Endothelial cell of umbilical vein (primary cell): ENCODE measurements at regions not wholly inside any gene's neighbourhood (a gene's known extent, or its start where the extent isn't known, plus 50 kb on each side); places are given as distances from the start of the nearest gene placed in this dataset.

Source experiments
- BruUV-seq: library from RNA; stranded (reverse); fragments of 400-500 nt; replicated peaks from 2 replicates; lab custom pipeline; 2021; lab: Mats Ljungman, UMichigan
- CTCF ChIA-PET: fragments of 300-600, 350-600 bp; sonication (Branson Sonifier 250); formaldehyde crosslinking; loops from one replicate; lab custom pipeline; 2021; ENCODE audit warnings: antibody characterized with exemption, inconsistent platforms; lab: Charles Lee
- POLR2A ChIA-PET: fragments of 300-600, 350-600 bp; sonication (Branson Sonifier 250); formaldehyde crosslinking; loops from one replicate; lab custom pipeline; 2021; ENCODE audit warnings: antibody characterized with exemption, inconsistent platforms; lab: Charles Lee
- DNase-seq: peaks from one replicate; pipeline ENCODE4 v3.0.0-alpha.2; 2011; ENCODE audit warnings: low read depth, low spot score
- FAIRE-seq: peaks from 2 replicates; lab custom pipeline; 2011; peaks lifted over from hg19 to GRCh38; lab: Jason Lieb, UNC
- H2AFZ ChIP-seq: 2 replicates; pipeline ENCODE4 v1.6.0; 2012; ENCODE audit warnings: low read depth, low read length, control low read depth, inconsistent platforms
- H3K27ac ChIP-seq: 2 replicates; pipeline ENCODE4 v1.5.1; 2011; ENCODE audit warnings: low read depth, mild to moderate bottlenecking, control low read depth, low read length, moderate library complexity; ENCODE audit not compliant: insufficient read depth
- H3K27me3 ChIP-seq, 2 experiments: 2 replicates each; pipeline versions ENCODE4 v1.6.0 to v1.6.1; 2011; ENCODE audit warnings: low read length in 2 of 2, mixed read lengths in 1 of 2; ENCODE audit not compliant: control insufficient read depth in 2 of 2, insufficient read depth in 2 of 2
- H3K36me3 ChIP-seq, 2 experiments: 2 replicates in 1 of 2; 3 replicates in 1 of 2; pipeline ENCODE4 v1.5.1; 2011; ENCODE audit warnings: low read length in 2 of 2, mild to moderate bottlenecking in 1 of 2, moderate library complexity in 1 of 2; ENCODE audit not compliant: control insufficient read depth in 2 of 2, insufficient read depth in 2 of 2; ENCODE audit errors: extremely low read depth in 1 of 2
- H3K4me1 ChIP-seq: 3 replicates; pipeline ENCODE4 v1.5.1; 2011; ENCODE audit warnings: mild to moderate bottlenecking, low read length; ENCODE audit not compliant: control insufficient read depth, insufficient read depth; ENCODE audit errors: extremely low read depth
- H3K4me2 ChIP-seq: 2 replicates; pipeline ENCODE4 v1.6.1; 2011; ENCODE audit warnings: low read length, control low read depth, mixed read lengths; ENCODE audit not compliant: insufficient read depth
- H3K4me3 ChIP-seq, 3 experiments: fragments of 200-600 bp in 1 of 3; sonication (generic), shearing (Covaris generic) in 1 of 3; replicated peaks in 1 of 3; 2 replicates each; pipeline ENCODE4 v1.5.1; 2011 to 2016; ENCODE audit warnings: control low read depth in 3 of 3, low read length in 3 of 3, mild to moderate bottlenecking in 2 of 3, inconsistent platforms in 1 of 3, low read depth in 1 of 3, moderate library complexity in 1 of 3; ENCODE audit not compliant: insufficient read depth in 1 of 3
- H3K79me2 ChIP-seq: 2 replicates; pipeline ENCODE4 v1.6.0; 2012; ENCODE audit warnings: low read length, inconsistent platforms; ENCODE audit not compliant: control insufficient read depth, insufficient read depth
- H3K9ac ChIP-seq: replicated peaks from 2 replicates; pipeline ENCODE3; 2011; ENCODE audit warnings: low read length, control low read depth; ENCODE audit not compliant: insufficient read depth; ENCODE audit errors: extremely low read depth
- H3K9me1 ChIP-seq: replicated peaks from 3 replicates; pipeline ENCODE4 v1.6.0; 2011; ENCODE audit warnings: mild to moderate bottlenecking, low read length; ENCODE audit not compliant: control insufficient read depth, insufficient read depth; ENCODE audit errors: extremely low read depth
- H3K9me3 ChIP-seq: replicated peaks from 2 replicates; pipeline ENCODE4 v1.5.1; 2012; ENCODE audit warnings: low read length, inconsistent platforms; ENCODE audit not compliant: control insufficient read depth, insufficient read depth
- H4K20me1 ChIP-seq: replicated peaks from 2 replicates; pipeline ENCODE3; 2011; ENCODE audit warnings: mild to moderate bottlenecking, low read length; ENCODE audit not compliant: control insufficient read depth, insufficient read depth; ENCODE audit errors: extremely low read depth
- CTCF ChIP-seq, 2 donors: IDR thresholded peaks; 1 replicate in 1 of 2; 2 replicates in 1 of 2; pipeline ENCODE4 v1.5.1; 2011; ENCODE audit warnings: low read length in 2 of 2, mild to moderate bottlenecking in 2 of 2, moderate library complexity in 2 of 2, control low read depth in 1 of 2, inconsistent platforms in 1 of 2, low read depth in 1 of 2; ENCODE audit not compliant: insufficient read depth in 1 of 2; ENCODE audit errors: extremely low read depth in 1 of 2
- EZH2 ChIP-seq: IDR thresholded peaks from 2 replicates; pipeline ENCODE4 v1.6.1; 2012; ENCODE audit warnings: borderline replicate concordance, low read depth, mild to moderate bottlenecking, moderate library complexity, low read length, inconsistent platforms; ENCODE audit not compliant: severe bottlenecking
- JUN ChIP-seq: IDR thresholded peaks from 2 replicates; pipeline ENCODE4 v1.6.1; 2011; ENCODE audit warnings: borderline replicate concordance, low read depth; ENCODE audit not compliant: insufficient read length, insufficient read depth
- MYC ChIP-seq: IDR thresholded peaks from one replicate; pipeline ENCODE4 v1.6.1; 2011; ENCODE audit warnings: mild to moderate bottlenecking, low read depth, low read length
- POLR2A ChIP-seq: IDR thresholded peaks from 2 replicates; pipeline ENCODE4 v1.6.1; 2012; ENCODE audit warnings: low read depth, mild to moderate bottlenecking, control low read depth, low read length
- POLR2AphosphoS5 ChIP-seq: IDR thresholded peaks from 2 replicates; pipeline ENCODE4 v1.6.1; 2012; ENCODE audit warnings: low read depth, mild to moderate bottlenecking, control low read depth, low read length, moderate library complexity; ENCODE audit not compliant: insufficient read depth
- dilution Hi-C: fragments of 300-500 bp; cut with MboI; formaldehyde crosslinking; loops from one replicate; pipeline ENCODE4 v1.15.0; 2019; ENCODE audit warnings: low sequenced_read_pairs; ENCODE audit not compliant: extremely low pct_ligation_motif_present
- intact Hi-C: fragments of 100-400 bp; cut with micrococcal nuclease; formaldehyde crosslinking; loops from one replicate; pipeline ENCODE4 v1.10.0; 2022

DNA sequence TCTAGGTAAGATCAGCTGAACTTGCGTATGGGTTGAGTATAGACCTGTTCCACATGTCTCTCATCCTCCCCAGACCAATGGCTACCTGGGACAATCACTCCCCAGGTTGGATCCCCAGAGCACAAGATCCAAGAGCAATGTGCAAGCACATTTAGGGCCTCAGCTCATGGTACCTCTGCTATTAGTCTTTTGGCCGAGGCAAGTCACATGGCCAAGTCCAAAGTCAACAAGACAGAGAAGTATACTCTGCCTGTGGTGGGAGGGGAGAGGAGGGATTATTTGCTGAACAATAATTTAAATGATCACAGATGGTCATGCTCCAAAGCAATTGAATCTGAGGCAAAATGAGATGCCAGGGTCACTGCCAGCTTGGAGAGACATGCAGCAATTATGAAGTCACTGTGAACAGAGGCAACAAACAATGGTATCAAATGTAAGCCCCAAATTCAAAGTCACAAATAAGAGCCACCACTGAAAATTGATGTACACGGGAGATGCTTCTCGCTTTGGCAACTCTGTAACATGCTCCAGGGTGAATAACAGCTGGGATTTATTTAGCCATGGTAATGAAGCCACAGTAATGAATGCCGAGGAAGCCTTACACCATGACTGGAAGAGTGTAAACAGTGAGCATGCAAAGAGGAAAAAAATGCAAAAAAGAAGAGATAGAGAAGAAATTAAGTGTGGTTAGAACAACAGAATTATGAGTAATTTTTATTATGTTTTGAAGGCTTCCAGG, 149.1 kb downstream of the ZNF281 start:
- no TSS peak for BruUV-seq
- dilution Hi-C loops: no loop called here
- H3K36me3 ChIP-seq: no peaks in the 10 kb centered on the region
- H3K27ac ChIP-seq: no peak overlapping the region
- no peak overlapping the region for H2AFZ ChIP-seq
- H4K20me1 ChIP-seq: no peaks in the 10 kb centered on the region
- FAIRE-seq (no peak), DNase-seq (no peak)
- CTCF ChIA-PET: interaction anchor here (1.5 kb wide), 1 partner anchor 15 kb away, joined by 5 read pairs; no protein-coding TSS in a partner anchor
- intact Hi-C loops: no loop called here
- no peak overlapping the region for H3K4me2 ChIP-seq
- peaks cover 0 to 2% of the 10 kb centered on the region in 2 experiments for H3K27me3 ChIP-seq
- TF ChIP-seq CTCF (IDR thresholded peaks at IDR 0.05; ENCODE audit: extremely low read depth in 1 of 2, insufficient read depth in 1 of 2, low read depth in 1 of 2, low read length in 2 of 2) (no peak), EZH2 (no peak), POLR2A (no peak), JUN (no peak), POLR2AphosphoS5 (no peak), MYC (no peak)
- no peaks in the 10 kb centered on the region for H3K79me2 ChIP-seq
- H3K9ac ChIP-seq: no peak overlapping the region
- no peaks in the 10 kb centered on the region for H3K9me3 ChIP-seq
- no peak overlapping the region for H3K4me3 ChIP-seq
- H3K4me1 ChIP-seq: peaks cover 7% of the 10 kb centered on the region
- POLR2A ChIA-PET: no interaction called here
- H3K9me1 ChIP-seq: no peaks in the 10 kb centered on the region
